ENCODE measurements at regions not wholly inside any gene's neighbourhood (a gene's known extent, or its start where the extent isn't known, plus 50 kb on each side); places are given as distances from the start of the nearest gene placed in this dataset.
A peak's percentile ranks its signal among the peaks of the same experiment; 100 is the strongest.

DNA sequence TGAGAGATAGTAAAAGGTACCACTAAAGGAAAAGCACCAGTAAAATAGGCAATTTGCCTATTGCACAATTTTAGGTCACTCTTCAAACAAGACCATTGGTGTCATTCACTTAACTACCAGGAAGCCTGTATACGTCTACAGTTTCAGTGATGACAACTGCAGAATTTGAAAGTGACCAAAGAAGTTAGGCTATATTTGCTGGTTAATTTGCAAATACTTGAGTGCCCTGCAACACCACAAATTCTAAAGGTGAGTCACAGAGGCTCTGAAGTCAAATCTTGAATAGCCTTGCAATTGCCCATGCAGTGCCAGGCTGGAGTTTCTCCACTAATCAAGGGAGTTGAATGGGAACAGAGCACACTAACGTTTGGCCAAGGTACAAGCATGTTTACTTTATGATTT is 128.7 kb upstream of the CCDC68 start:
- Mint-ChIP-seq H3K9me3 (peaks cover 3% of the 10 kb centered on the region), H3K27ac (no peak overlapping the region), H3K36me3 (no peaks in the 10 kb centered on the region), H3K4me3 (no peak overlapping the region), H3K4me1 (no peaks in the 10 kb centered on the region)
- ATAC-seq (no peak), DNase-seq (ENCODE audit: low spot score in 2 of 2) (no peak)

DNA sequence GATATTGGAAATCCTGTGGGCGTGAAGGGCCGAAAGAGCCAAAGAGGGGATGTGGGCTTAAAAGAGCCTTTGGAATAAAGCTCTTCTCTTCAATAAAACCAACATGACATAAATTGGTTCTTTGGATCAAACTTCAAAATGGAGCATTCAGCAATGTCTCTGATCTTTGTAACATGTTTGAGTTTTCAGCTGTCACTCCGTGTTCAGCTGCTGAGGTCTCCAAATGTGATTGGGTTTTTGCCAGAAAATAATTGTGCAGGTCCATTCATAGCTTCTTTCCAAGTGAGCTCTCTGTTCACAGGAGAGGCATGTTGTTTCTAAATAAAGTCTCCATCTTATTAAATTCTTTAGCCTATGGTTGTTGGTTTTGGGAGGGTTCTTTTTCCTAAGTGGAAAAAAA is 127.6 kb upstream of the CCDC68 start:
- Mint-ChIP-seq H3K4me1 (no peaks in the 10 kb centered on the region), H3K9me3 (no peaks in the 10 kb centered on the region), H3K27ac (no peak overlapping the region), H3K36me3 (no peaks in the 10 kb centered on the region), H3K4me3 (no peak overlapping the region)
- DNase-seq (ENCODE audit: low spot score in 2 of 2): no peak
- ATAC-seq: no peak

GRCh38 chr18:55085557-55086285 is 126.5 kb upstream of the CCDC68 start:
- ATAC-seq (no peak), DNase-seq (ENCODE audit: low spot score in 2 of 2) (no peak)
- Mint-ChIP-seq H3K36me3 (no peaks in the 10 kb centered on the region), H3K27ac (no peak overlapping the region), H3K4me3 (no peak overlapping the region), H3K4me1 (no peaks in the 10 kb centered on the region), H3K9me3 (no peaks in the 10 kb centered on the region)

DNA sequence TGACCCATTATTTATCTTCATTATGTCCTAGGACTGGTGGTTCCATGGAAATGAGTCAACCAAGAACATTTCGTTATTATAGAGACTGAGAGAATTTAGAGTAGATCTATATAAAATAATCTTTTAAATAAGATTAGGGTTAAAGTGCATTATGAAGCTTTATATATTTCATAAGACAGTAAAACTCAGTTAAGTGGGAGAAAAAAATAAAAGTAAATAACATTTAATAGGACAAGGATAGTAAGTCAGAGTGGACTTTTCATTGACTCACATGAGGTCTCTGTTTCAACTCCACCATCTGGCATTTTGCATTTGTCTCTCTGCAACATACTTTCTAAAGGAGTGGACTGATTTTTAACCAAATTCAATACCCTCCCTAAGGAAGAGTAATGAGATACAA is 125.3 kb upstream of the CCDC68 start:
- Mint-ChIP-seq H3K4me1 (no peaks in the 10 kb centered on the region), H3K4me3 (no peak overlapping the region), H3K9me3 (no peaks in the 10 kb centered on the region), H3K36me3 (no peaks in the 10 kb centered on the region), H3K27ac (no peak overlapping the region)
- DNase-seq (ENCODE audit: low spot score in 2 of 2) (no peak), ATAC-seq (no peak)

GRCh38 chr18:55083461-55083860 is 124.2 kb upstream of the CCDC68 start:
- ATAC-seq (no peak), DNase-seq (ENCODE audit: low spot score in 2 of 2) (no peak)
- Mint-ChIP-seq H3K27ac (no peak overlapping the region), H3K36me3 (no peaks in the 10 kb centered on the region), H3K9me3 (no peaks in the 10 kb centered on the region), H3K4me1 (no peaks in the 10 kb centered on the region), H3K4me3 (no peak overlapping the region)

DNA sequence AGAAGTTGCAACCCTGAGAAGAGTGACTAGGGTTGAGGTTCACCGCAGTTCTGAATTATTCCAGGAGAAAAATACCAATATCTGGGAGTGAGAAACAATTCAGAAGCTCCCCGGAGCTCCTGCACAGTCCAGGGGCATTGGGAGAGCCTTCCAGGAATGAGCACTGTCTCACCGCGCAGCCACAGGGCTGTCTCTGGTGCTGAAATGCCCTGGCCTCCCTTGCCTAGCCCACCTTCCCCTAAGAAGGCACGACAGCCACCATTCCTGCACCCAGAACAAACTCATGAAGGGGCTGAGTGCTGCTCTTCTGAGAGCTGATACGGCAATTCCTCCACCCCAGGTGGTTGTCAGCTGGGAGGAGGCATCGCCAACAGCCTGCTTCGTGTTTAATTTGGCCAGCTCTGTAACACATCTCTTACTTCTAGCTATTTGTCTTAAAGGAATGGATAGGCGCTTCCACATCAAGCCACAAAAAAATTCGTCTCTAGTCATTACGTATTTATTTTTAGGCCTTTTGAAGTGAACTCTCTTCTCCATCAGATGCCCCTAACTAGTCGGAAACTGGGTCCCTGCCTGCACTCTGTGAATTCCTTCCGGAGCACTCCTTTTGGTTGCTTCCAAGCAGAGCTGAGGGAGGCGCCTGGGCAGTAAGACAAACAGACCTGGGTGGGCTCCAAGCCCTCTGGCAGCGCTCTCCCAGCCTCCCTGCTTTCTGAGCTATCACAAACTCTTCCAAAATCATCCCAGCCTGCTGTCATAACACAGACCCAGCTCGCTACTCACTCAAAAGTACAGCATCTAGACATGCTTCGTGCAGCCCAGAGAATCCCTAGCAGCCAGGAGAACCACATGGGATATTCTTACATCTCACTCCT is 120.5 kb upstream of the CCDC68 start:
- ATAC-seq: no peak
- Mint-ChIP-seq H3K27ac (no peak overlapping the region), H3K4me1 (no peaks in the 10 kb centered on the region), H3K9me3 (no peaks in the 10 kb centered on the region), H3K36me3 (no peaks in the 10 kb centered on the region), H3K4me3 (no peak overlapping the region)
- DNase-seq (ENCODE audit: low spot score in 2 of 2): no peak

- H3K4me1 Mint-ChIP-seq: no peaks in the 10 kb centered on the region
- H3K4me3 Mint-ChIP-seq: no peak overlapping the region
- no peak for ATAC-seq
- H3K27ac Mint-ChIP-seq: no peak overlapping the region
- H3K36me3 Mint-ChIP-seq: no peaks in the 10 kb centered on the region
- H3K9me3 Mint-ChIP-seq: no peaks in the 10 kb centered on the region
- DNase-seq (ENCODE audit: low spot score in 2 of 2): no peak
Measured at GRCh38 chr18:55079067-55079466, 119.8 kb upstream of the CCDC68 start.

- Mint-ChIP-seq H3K4me1 (no peaks in the 10 kb centered on the region), H3K4me3 (no peak overlapping the region), H3K9me3 (no peaks in the 10 kb centered on the region), H3K36me3 (no peaks in the 10 kb centered on the region), H3K27ac (no peak overlapping the region)
- DNase-seq (ENCODE audit: low spot score in 2 of 2) (no peak), ATAC-seq (peak; percentile 26)
Measured at GRCh38 chr18:55078303-55078932, 119.2 kb upstream of the CCDC68 start.

DNA sequence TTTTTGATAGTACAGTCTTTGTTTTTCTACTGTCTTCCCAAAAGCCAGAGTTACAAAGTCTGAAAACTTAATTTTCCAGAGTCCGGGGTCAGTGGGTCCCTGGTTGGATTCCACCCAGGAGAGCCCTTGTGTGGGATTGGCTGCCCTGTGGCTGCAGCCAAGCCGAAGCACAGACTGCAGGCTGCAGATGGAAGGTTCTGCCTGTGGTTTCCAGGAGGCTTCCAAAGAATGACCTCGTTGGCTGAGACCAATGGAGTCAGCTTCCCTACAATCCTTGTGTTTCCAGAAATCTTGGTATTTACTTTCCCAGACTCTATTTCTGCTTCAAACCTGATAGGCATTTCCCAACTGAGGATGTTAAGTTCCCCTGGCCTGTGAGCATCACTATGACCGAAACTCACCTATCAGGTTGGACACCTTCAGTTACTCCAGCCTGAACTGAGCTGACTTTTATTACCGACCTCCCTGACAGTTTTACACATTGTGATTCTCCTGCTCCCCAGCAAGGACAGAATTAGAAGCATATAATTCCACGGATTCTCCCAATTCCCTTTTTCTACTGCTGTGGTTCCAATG is 117.5 kb upstream of the CCDC68 start:
- no peaks in the 10 kb centered on the region for H3K9me3 Mint-ChIP-seq
- no peak overlapping the region for H3K27ac Mint-ChIP-seq
- DNase-seq (ENCODE audit: low spot score in 2 of 2): no peak
- no peak for ATAC-seq
- no peaks in the 10 kb centered on the region for H3K36me3 Mint-ChIP-seq
- H3K4me3 Mint-ChIP-seq: no peak overlapping the region
- H3K4me1 Mint-ChIP-seq: no peaks in the 10 kb centered on the region

GRCh38 chr18:55073834-55074233 is 114.6 kb upstream of the CCDC68 start:
- no peaks in the 10 kb centered on the region for H3K36me3 Mint-ChIP-seq

GRCh38 chr18:55073116-55073515 is 113.9 kb upstream of the CCDC68 start:
- no peak for ATAC-seq
- Mint-ChIP-seq H3K4me1 (no peaks in the 10 kb centered on the region), H3K4me3 (no peak overlapping the region), H3K9me3 (no peaks in the 10 kb centered on the region), H3K27ac (no peak overlapping the region), H3K36me3 (no peaks in the 10 kb centered on the region)
- DNase-seq (ENCODE audit: low spot score in 2 of 2): no peak

More at GRCh38 chr18:55073834-55074233, 114.6 kb upstream of the CCDC68 start:
- no peaks in the 10 kb centered on the region for H3K9me3 Mint-ChIP-seq
- no peak overlapping the region for H3K27ac Mint-ChIP-seq
- no peak for DNase-seq (ENCODE audit: low spot score in 2 of 2)
- ATAC-seq: peak; percentile 21
- H3K4me1 Mint-ChIP-seq: no peaks in the 10 kb centered on the region
- H3K4me3 Mint-ChIP-seq: no peak overlapping the region

DNA sequence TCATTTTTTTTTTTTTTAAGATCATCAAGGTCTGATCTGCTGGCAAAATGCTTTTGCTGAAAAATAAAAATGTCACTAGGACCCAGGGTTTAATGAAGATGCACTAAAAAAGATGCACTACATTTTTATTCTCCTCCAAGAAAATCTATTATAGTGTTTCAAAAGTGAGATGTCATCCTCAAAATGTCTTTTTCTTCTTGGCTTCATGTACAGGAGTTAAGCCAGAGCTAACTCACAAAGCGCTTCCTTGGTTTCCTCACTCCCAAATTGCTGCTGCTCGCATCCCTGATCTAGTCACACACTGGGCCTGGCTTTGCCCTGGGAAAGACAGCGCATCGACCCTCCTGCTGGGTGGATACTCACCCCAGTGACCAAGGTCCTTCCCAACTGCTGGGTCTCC is 113.4 kb upstream of the CCDC68 start:
- H3K4me1 Mint-ChIP-seq: no peaks in the 10 kb centered on the region
- H3K4me3 Mint-ChIP-seq: no peak overlapping the region
- no peak for DNase-seq (ENCODE audit: low spot score in 2 of 2)
- ATAC-seq: no peak
- no peaks in the 10 kb centered on the region for H3K9me3 Mint-ChIP-seq
- H3K36me3 Mint-ChIP-seq: no peaks in the 10 kb centered on the region
- H3K27ac Mint-ChIP-seq: no peak overlapping the region

- Mint-ChIP-seq H3K4me1 (no peaks in the 10 kb centered on the region), H3K9me3 (no peaks in the 10 kb centered on the region), H3K36me3 (no peaks in the 10 kb centered on the region), H3K4me3 (no peak overlapping the region), H3K27ac (no peak overlapping the region)
- no peak for ATAC-seq
- no peak for DNase-seq (ENCODE audit: low spot score in 2 of 2)
Measured at GRCh38 chr18:55072181-55072580, 112.9 kb upstream of the CCDC68 start.

DNA sequence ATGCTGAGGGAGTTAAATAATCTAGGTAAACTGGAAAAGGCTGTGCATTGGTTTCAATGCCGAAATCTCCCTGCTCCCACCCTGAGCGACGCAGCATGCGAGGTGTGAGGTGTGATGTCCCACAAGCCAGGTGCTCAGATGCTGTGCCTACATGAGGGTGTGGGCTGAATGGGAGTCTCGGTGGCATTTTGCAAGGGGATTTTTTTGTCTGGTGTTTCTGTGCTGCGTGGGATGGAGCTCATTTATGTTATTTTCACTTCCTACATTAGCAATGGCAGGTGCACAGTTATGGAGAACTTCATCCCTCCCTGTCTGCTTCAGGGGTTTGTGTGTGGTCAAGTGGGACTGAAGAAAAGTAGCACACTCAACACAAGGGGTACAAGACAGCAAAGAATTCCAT is 110.2 kb upstream of the CCDC68 start:
- ATAC-seq (peak; percentile 31), DNase-seq (ENCODE audit: low spot score in 2 of 2) (no peak)
- no peaks in the 10 kb centered on the region for H3K36me3 Mint-ChIP-seq
- no peak overlapping the region for H3K27ac Mint-ChIP-seq
- no peak overlapping the region for H3K4me3 Mint-ChIP-seq
- H3K4me1 Mint-ChIP-seq: no peaks in the 10 kb centered on the region
- no peaks in the 10 kb centered on the region for H3K9me3 Mint-ChIP-seq

DNA sequence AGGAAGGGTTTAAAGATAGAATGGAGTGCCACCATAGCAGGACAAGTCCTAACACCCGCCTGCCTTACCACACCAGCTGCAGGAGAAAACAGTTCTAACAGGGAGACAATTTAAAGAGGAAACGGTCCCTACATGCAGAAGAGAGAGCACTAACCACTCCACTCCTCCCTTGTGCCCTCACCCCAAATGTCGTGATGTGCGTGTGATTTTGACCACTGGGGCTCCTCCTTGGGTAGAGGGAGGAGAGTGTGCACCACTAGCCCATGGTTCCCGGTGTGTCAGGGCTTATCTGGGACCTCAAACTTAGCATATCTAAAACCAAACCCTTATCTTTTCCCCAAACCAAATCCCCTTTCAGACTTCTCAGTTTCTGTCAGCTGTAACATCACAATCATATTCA is 105.5 kb upstream of the CCDC68 start:
- DNase-seq (ENCODE audit: low spot score in 2 of 2): no peak

More for the DNA sequence above, 105.5 kb upstream of the CCDC68 start:
- no peak for ATAC-seq
- no peaks in the 10 kb centered on the region for H3K36me3 Mint-ChIP-seq
- no peaks in the 10 kb centered on the region for H3K4me1 Mint-ChIP-seq
- no peak overlapping the region for H3K4me3 Mint-ChIP-seq
- no peak overlapping the region for H3K27ac Mint-ChIP-seq
- no peaks in the 10 kb centered on the region for H3K9me3 Mint-ChIP-seq

Data from stimulated activated effector memory CD8-positive, alpha-beta T cell treated with anti-CD3 and anti-CD28 coated beads, Interleukin-12 subunit alpha, Interleukin-12 subunit beta, amount 100 ng/mL, for 72 hours (primary cell).